Upper lobe of left lung (tissue), 6 donors: ENCODE measurements at regions not wholly inside any gene's neighbourhood (a gene's known extent, or its start where the extent isn't known, plus 50 kb on each side); places are given as distances from the start of the nearest gene placed in this dataset.
A peak's percentile ranks its signal among the peaks of the same experiment; 100 is the strongest.

ENCODE experiments used
- ATAC-seq, 2 donors: fragments of 200-7000 bp; cut with Tn5 transposase; one replicate each; pipeline ENCODE4 v1.9.1; 2022; ENCODE audit warnings: mild to moderate bottlenecking in 2 of 2, moderate library complexity in 2 of 2; ENCODE audit not compliant: low FRiP score in 2 of 2
- DNase-seq, 2 donors: peaks; one replicate each; pipeline ENCODE4 v3.0.0-alpha.2; 2019 to 2020
- H3K27ac ChIP-seq, 4 donors: fragments of 200-600 bp; sonication (generic); one replicate each; pipeline ENCODE4 v1.5.1; 2016 to 2019
- H3K27me3 ChIP-seq, 4 donors: fragments of 200-600 bp; sonication (generic); one replicate each; pipeline ENCODE4 v1.5.1; 2017 to 2019
- H3K36me3 ChIP-seq, 4 donors: fragments of 200-600 bp; sonication (generic); one replicate each; pipeline ENCODE4 v1.5.1; 2016 to 2019
- H3K4me1 ChIP-seq, 4 donors: fragments of 200-600 bp; sonication (generic); one replicate each; pipeline ENCODE4 v1.5.1; 2018 to 2019
- H3K4me3 ChIP-seq, 4 donors: fragments of 200-600 bp; sonication (generic); one replicate each; pipeline ENCODE4 v1.5.1; 2017 to 2019; ENCODE audit warnings: mild to moderate bottlenecking in 2 of 4, moderate library complexity in 1 of 4
- H3K9me3 ChIP-seq, 4 donors: fragments of 200-600 bp; sonication (generic); one replicate each; pipeline ENCODE4 v1.5.1; 2018 to 2019
- EP300 ChIP-seq, 4 donors: sonication (generic); formaldehyde crosslinking; IDR thresholded peaks; one replicate each; pipeline ENCODE4 v1.5.1; 2017; ENCODE audit warnings: antibody characterized with exemption in 4 of 4, control low read depth in 2 of 4
- POLR2A ChIP-seq, 4 donors: fragments of 450-650 bp; IDR thresholded peaks; one replicate each; pipeline ENCODE4 v1.5.1; 2016 to 2017; ENCODE audit warnings: antibody characterized with exemption in 4 of 4, mild to moderate bottlenecking in 2 of 4
- POLR2AphosphoS5 ChIP-seq, 2 donors: sonication (generic); formaldehyde crosslinking; IDR thresholded peaks; one replicate each; pipeline ENCODE4 v1.5.1; 2017; ENCODE audit warnings: antibody characterized with exemption in 2 of 2
- WGBS, 2 donors: methylation state at CpG; one replicate each; pipeline ENCODE4 v1.1.5; 2017 to 2018; 5-methylcytosine and 5-hydroxymethylcytosine counted together
- TF ChIP-seq, protein P1 (sequence below), 6 experiments: fragments of 450-650 bp in 4 of 6; fragments of 200-600 bp in 2 of 6; sonication (generic) in 2 of 6; IDR thresholded peaks; one replicate each; pipeline ENCODE4 v1.5.1; 2016 to 2019; ENCODE audit warnings: antibody characterized with exemption in 6 of 6
- donor health status: DM: no; HTN: no; CAD: no; lungs with moderate emphysema.
- donor health status: DM: no; HTN: yes; CAD: no; lungs with severe emphysema.

DNA sequence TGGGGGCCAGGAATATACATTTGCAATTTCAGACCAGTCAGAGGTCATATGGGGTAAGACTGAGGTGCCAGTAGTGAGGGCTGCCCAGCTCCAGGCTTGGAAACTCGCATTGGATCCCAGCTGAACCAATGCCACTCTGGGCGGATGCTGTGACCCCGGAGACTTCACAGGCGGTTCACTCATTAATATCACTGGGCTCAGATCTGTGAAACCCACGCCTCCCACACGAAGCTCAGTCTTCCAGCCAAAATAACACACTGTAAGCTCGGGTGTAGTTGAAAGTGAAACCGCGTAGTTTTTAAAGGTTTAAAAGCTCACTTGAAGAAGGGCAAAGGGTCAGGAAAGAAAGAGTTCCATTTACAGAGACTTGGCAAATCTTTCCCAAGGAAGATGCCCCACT is 254.8 kb downstream of the FOXL1 start:
- no peaks in the 10 kb centered on the region for H3K4me1 ChIP-seq
- no peaks in the 10 kb centered on the region for H3K9me3 ChIP-seq
- H3K27me3 ChIP-seq = no peaks in the 10 kb centered on the region
- TF ChIP-seq EP300 (IDR thresholded peaks at IDR 0.05) (no peak), POLR2A (IDR thresholded peaks at IDR 0.05) (no peak), POLR2AphosphoS5 (IDR thresholded peaks at IDR 0.05) (no peak)
- TF ChIP-seq, protein P1, sequence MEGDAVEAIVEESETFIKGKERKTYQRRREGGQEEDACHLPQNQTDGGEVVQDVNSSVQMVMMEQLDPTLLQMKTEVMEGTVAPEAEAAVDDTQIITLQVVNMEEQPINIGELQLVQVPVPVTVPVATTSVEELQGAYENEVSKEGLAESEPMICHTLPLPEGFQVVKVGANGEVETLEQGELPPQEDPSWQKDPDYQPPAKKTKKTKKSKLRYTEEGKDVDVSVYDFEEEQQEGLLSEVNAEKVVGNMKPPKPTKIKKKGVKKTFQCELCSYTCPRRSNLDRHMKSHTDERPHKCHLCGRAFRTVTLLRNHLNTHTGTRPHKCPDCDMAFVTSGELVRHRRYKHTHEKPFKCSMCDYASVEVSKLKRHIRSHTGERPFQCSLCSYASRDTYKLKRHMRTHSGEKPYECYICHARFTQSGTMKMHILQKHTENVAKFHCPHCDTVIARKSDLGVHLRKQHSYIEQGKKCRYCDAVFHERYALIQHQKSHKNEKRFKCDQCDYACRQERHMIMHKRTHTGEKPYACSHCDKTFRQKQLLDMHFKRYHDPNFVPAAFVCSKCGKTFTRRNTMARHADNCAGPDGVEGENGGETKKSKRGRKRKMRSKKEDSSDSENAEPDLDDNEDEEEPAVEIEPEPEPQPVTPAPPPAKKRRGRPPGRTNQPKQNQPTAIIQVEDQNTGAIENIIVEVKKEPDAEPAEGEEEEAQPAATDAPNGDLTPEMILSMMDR (IDR thresholded peaks at IDR 0.05) = no peak
- WGBS, 2 donors = 56 to 64% methylated on average over 9 of the region's 9 CpGs
- H3K36me3 ChIP-seq = no peaks in the 10 kb centered on the region
- DNase-seq = no peak
- H3K27ac ChIP-seq = no peak overlapping the region
- peak in 1 of 2 donors; percentile 33 for ATAC-seq
- no peak overlapping the region for H3K4me3 ChIP-seq

DNA sequence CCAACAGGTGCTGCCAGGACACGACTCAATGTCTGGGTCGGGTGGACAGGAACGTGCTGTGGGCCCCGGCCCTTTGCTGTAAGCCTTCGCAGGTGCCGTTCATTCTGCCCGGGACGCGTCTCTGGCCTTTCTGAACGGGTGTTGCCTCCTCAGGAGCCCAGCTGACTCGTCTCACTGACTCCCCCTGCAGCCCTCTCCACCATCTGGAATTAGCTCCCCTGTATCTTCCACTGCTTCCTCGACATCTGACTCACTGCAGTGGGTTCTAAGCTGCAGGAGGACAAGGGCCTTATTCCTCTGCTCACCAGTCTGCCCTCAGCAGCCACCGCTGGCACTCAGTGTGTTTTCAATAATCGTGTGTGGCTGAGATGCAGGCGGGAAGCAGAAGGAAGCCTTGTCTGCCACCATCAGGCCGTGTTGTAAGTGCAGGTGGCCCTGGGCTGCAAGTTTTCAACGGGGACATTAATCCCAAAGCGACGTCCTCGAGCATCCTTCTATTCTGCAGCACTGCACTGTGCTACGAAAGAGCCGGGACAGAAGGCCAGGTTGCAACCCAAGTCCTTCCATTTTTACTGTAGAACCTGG is 256.2 kb downstream of the FOXL1 start:
- Histone ChIP-seq H3K27ac (no peak overlapping the region), H3K27me3 (no peaks in the 10 kb centered on the region), H3K9me3 (no peaks in the 10 kb centered on the region), H3K36me3 (no peaks in the 10 kb centered on the region), H3K4me1 (no peaks in the 10 kb centered on the region), H3K4me3 (no peak overlapping the region)
- TF ChIP-seq, protein P1 (IDR thresholded peaks at IDR 0.05) = no peak
- TF ChIP-seq POLR2AphosphoS5 (IDR thresholded peaks at IDR 0.05) (no peak), EP300 (IDR thresholded peaks at IDR 0.05) (no peak), POLR2A (IDR thresholded peaks at IDR 0.05) (no peak)
- peak in 1 of 2 donors; percentile 58 for DNase-seq
- WGBS, 2 donors = 61 to 67% methylated on average over 18 to 22 of the region's 22 CpGs
- ATAC-seq = no peak

DNA sequence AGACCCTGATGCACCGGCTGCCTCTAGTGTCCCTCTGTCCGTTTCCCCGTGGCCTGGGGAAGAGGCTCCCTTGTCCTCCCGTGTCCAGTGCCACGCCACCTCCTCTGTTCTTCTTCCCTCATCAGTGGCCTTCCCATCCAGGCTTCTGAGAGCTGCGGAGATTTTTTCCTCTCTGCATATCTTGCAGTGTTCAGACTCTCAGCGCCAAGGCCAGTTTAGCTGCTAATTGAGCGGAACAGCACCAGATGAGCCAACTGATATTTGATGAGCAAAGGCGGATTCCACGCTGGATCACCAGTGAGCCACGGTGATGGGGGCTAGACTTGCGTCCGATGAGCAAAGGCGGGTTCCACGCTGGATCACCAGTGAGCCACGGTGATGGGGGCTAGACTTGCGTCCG is 257.6 kb downstream of the FOXL1 start:
- no peak overlapping the region for H3K27ac ChIP-seq
- H3K36me3 ChIP-seq = no peaks in the 10 kb centered on the region
- DNase-seq (no peak), ATAC-seq (no peak)
- H3K9me3 ChIP-seq = no peaks in the 10 kb centered on the region
- TF ChIP-seq EP300 (IDR thresholded peaks at IDR 0.05) = no peak
- TF ChIP-seq, protein P1 (IDR thresholded peaks at IDR 0.05) = no peak
- no peak overlapping the region for H3K4me3 ChIP-seq
- WGBS, 2 donors = 92 to 94% methylated on average over 13 to 15 of the region's 18 CpGs
- no peaks in the 10 kb centered on the region for H3K27me3 ChIP-seq
- no peaks in the 10 kb centered on the region for H3K4me1 ChIP-seq

DNA sequence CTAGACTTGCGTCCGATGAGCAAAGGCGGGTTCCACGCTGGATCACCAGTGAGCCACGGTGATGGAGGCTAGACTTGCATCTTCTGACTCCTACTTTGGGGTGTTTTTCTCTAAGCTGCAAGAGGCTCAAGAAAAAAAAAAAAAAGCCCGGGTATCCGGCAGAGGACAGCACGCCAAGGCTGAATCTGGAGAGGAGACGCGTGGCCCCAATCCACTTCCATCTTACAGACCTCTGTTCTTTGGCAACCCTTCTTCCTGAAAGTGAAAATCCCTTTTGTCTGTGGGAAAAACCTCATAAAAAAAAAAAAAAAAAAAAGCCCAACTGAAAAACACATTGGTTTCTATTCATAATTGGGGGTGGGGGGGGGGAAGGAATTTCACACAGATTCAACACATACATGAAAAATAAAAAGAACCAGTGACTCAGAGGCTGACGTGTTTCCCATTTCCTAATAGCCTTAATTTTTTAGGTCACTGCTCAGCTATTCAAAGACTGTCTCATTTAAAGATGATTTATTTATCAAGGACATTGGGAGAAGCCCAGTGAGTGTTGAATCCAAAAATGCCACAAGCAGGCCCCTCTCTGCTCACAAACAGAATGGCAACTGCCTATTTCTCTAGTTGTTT is 258.3 kb downstream of the FOXL1 start:
- no peaks in the 10 kb centered on the region for H3K27me3 ChIP-seq
- no peak overlapping the region for H3K27ac ChIP-seq
- TF ChIP-seq POLR2AphosphoS5 (IDR thresholded peaks at IDR 0.05) (no peak), EP300 (IDR thresholded peaks at IDR 0.05) (no peak), POLR2A (IDR thresholded peaks at IDR 0.05) (no peak)
- TF ChIP-seq, protein P1 (IDR thresholded peaks at IDR 0.05) = no peak
- WGBS, 2 donors = 81 to 94% methylated on average over 8 to 11 of the region's 11 CpGs
- no peaks in the 10 kb centered on the region for H3K4me1 ChIP-seq
- H3K9me3 ChIP-seq = no peaks in the 10 kb centered on the region
- ATAC-seq = peak in 1 of 2 donors; percentile 40
- H3K4me3 ChIP-seq = no peak overlapping the region
- H3K36me3 ChIP-seq = no peaks in the 10 kb centered on the region
- DNase-seq = no peak

DNA sequence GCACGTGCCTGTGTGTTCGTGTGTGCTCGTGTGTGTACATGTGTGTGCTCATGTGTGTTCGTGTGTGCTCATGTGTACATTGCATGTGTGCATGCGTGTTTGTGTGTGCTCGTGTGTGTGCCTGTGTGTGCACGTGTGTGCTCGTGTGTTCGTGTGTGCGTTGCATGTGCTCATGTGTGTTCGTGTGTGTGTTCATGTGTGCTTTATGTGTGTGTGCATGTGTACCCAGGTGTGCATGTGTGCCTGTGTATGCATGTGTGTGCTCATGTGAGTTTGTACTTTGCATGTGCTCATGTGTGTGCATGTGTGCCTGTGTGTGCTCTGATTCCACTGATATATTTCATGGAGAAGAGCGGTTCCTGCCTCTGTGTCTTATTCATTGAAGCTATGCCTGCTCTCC is 265.5 kb downstream of the FOXL1 start:
- DNase-seq = no peak
- ATAC-seq = peak in 1 of 2 donors; percentile 12
- H3K9me3 ChIP-seq = no peaks in the 10 kb centered on the region
- H3K4me1 ChIP-seq = no peaks in the 10 kb centered on the region
- TF ChIP-seq POLR2A (IDR thresholded peaks at IDR 0.05) (no peak), EP300 (IDR thresholded peaks at IDR 0.05) (no peak), POLR2AphosphoS5 (IDR thresholded peaks at IDR 0.05) (no peak)
- TF ChIP-seq, protein P1 (IDR thresholded peaks at IDR 0.05) = no peak
- no peak overlapping the region for H3K27ac ChIP-seq
- no peaks in the 10 kb centered on the region for H3K27me3 ChIP-seq
- H3K4me3 ChIP-seq = no peak overlapping the region
- WGBS, 2 donors = 93 to 96% methylated on average over 12 of the region's 12 CpGs
- H3K36me3 ChIP-seq = no peaks in the 10 kb centered on the region
